ENCODE measurements at regions not wholly inside any gene's neighbourhood (a gene's known extent, or its start where the extent isn't known, plus 50 kb on each side); places are given as distances from the start of the nearest gene placed in this dataset.
"Not testable (repeated sequence)": the region's sequence is repeated elsewhere in the genome, so short reads cannot be mapped to it uniquely, and the experiment has no call there.

GRCh38 chr7:97928844-97929243 lies 56.6 kb upstream of the ASNS start:
- not testable (repeated sequence) for DNase-seq

GRCh38 chr7:97927790-97928748 lies 55.9 kb upstream of the ASNS start:
- DNase-seq: peak; percentile 54

All from CD4-positive, alpha-beta T cell treated with Interleukin-12 subunit alpha and Interleukin-12 subunit beta, for 1 hour (primary cell).